ENCODE measurements at regions not wholly inside any gene's neighbourhood (a gene's known extent, or its start where the extent isn't known, plus 50 kb on each side); places are given as distances from the start of the nearest gene placed in this dataset.

DNA sequence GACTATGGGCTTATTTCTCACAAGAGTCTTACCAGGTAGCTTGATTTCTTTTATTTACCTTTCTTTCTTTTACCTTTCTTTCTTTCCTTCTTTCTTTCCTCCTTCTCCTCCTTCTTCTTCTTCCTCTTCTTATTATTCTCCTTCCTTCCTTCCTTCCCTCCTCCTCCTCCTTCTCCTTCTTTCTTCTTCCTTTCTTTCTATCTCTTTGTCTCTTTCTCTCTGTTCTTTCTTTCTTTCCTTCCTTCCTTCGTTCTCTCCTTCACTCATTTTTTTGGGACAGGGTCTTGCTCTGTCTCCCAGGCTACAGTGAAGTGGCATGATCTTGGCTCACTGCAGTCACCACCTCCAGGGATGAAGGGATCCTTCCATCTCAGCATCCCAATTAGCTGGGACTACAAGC lies 363.6 kb upstream of the MAF start:
- no peak overlapping the region for H3K27ac ChIP-seq (ENCODE audit: low read depth, low read length)

DNA sequence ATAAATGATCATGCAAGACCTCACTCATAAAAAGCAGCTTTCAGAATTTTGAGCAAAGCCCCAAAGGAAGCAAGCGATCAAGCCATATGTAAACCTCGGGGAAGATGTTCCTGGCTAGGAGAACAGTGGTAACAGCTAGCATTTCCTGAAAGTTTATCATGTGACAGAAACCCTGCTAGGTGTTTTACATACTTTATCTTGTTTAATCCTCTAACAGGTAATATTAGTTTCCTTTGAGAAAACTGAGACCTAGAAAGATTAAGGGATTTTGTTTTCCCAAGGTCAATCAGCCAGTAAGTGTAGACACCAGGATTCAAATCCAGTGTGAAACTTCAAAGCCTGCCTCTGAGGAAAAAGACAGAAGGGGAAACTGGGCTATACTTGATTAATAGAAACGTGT lies 362.4 kb upstream of the MAF start:
- no peaks in the 10 kb centered on the region for H3K79me2 ChIP-seq (ENCODE audit: control insufficient read depth, low read length)

More for the DNA sequence above, 363.6 kb upstream of the MAF start:
- Histone ChIP-seq H3K27me3 (ENCODE audit: control insufficient read depth, low read length) (no peaks in the 10 kb centered on the region), H3K4me3 (ENCODE audit: low read length) (no peak overlapping the region), H4K20me1 (ENCODE audit: control insufficient read depth, insufficient read depth, low read depth, low read length) (no peaks in the 10 kb centered on the region), H3K79me2 (ENCODE audit: control insufficient read depth, low read length) (no peaks in the 10 kb centered on the region), H3F3A (ENCODE audit: control insufficient read depth, insufficient read depth) (no peaks in the 10 kb centered on the region), H3K36me3 (ENCODE audit: control insufficient read depth, low read length) (no peaks in the 10 kb centered on the region), H3K9me2 (replicated peaks; ENCODE audit: control insufficient read depth, low read length) (no peaks in the 10 kb centered on the region), H3K4me1 (ENCODE audit: control insufficient read depth, low read length) (no peaks in the 10 kb centered on the region), H3K4me2 (ENCODE audit: low read length) (no peak overlapping the region), H3K9me3 (ENCODE audit: control insufficient read depth, insufficient read depth, low read length) (no peaks in the 10 kb centered on the region)
- TF ChIP-seq, protein P1, sequence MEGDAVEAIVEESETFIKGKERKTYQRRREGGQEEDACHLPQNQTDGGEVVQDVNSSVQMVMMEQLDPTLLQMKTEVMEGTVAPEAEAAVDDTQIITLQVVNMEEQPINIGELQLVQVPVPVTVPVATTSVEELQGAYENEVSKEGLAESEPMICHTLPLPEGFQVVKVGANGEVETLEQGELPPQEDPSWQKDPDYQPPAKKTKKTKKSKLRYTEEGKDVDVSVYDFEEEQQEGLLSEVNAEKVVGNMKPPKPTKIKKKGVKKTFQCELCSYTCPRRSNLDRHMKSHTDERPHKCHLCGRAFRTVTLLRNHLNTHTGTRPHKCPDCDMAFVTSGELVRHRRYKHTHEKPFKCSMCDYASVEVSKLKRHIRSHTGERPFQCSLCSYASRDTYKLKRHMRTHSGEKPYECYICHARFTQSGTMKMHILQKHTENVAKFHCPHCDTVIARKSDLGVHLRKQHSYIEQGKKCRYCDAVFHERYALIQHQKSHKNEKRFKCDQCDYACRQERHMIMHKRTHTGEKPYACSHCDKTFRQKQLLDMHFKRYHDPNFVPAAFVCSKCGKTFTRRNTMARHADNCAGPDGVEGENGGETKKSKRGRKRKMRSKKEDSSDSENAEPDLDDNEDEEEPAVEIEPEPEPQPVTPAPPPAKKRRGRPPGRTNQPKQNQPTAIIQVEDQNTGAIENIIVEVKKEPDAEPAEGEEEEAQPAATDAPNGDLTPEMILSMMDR (IDR thresholded peaks at IDR 0.05; ENCODE audit: low read depth, low read length, poor library complexity, severe bottlenecking) = no peak
- no peak for TF ChIP-seq EZH2phosphoT487 (IDR thresholded peaks at IDR 0.05; ENCODE audit: borderline replicate concordance, low read length)

DNA sequence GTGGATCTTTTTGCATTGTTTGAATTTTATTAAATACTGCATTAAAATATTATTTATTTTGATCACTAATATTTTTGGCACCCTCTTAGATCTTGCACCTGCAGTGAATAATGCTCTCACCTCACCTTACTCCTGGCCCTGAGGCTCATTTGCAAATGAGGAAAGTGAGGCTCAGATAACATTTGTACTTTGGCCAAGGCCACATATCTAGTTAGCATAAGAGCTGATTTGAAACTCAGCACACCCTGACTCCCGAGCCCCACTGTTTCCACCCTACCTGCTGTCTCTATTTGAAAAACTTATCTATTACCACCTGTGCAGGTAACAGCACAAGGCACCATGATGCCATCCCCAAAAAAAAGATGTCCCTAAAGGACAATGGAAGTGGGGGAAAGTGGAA lies 358.7 kb upstream of the MAF start:
- no peaks in the 10 kb centered on the region for H3K36me3 ChIP-seq (ENCODE audit: control insufficient read depth, low read length)
- H3K9me2 ChIP-seq (replicated peaks; ENCODE audit: control insufficient read depth, low read length) = no peaks in the 10 kb centered on the region
- no peaks in the 10 kb centered on the region for H3F3A ChIP-seq (ENCODE audit: control insufficient read depth, insufficient read depth)
- no peaks in the 10 kb centered on the region for H3K9me3 ChIP-seq (ENCODE audit: control insufficient read depth, insufficient read depth, low read length)
- H3K4me3 ChIP-seq (ENCODE audit: low read length) = no peak overlapping the region
- H3K4me2 ChIP-seq (ENCODE audit: low read length) = no peak overlapping the region
- H4K20me1 ChIP-seq (ENCODE audit: control insufficient read depth, insufficient read depth, low read depth, low read length) = no peaks in the 10 kb centered on the region
- H3K27ac ChIP-seq (ENCODE audit: low read depth, low read length) = no peak overlapping the region
- H3K27me3 ChIP-seq (ENCODE audit: control insufficient read depth, low read length) = no peaks in the 10 kb centered on the region
- no peaks in the 10 kb centered on the region for H3K4me1 ChIP-seq (ENCODE audit: control insufficient read depth, low read length)
- no peaks in the 10 kb centered on the region for H3K79me2 ChIP-seq (ENCODE audit: control insufficient read depth, low read length)
- TF ChIP-seq EZH2phosphoT487 (IDR thresholded peaks at IDR 0.05; ENCODE audit: borderline replicate concordance, low read length) = no peak
- TF ChIP-seq, protein P1 (IDR thresholded peaks at IDR 0.05; ENCODE audit: low read depth, low read length, poor library complexity, severe bottlenecking) = no peak

More for the DNA sequence above, 362.4 kb upstream of the MAF start:
- Histone ChIP-seq H3K36me3 (ENCODE audit: control insufficient read depth, low read length) (no peaks in the 10 kb centered on the region), H3K4me3 (ENCODE audit: low read length) (no peak overlapping the region), H3K9me2 (replicated peaks; ENCODE audit: control insufficient read depth, low read length) (no peaks in the 10 kb centered on the region), H3K27me3 (ENCODE audit: control insufficient read depth, low read length) (no peaks in the 10 kb centered on the region), H3K27ac (ENCODE audit: low read depth, low read length) (no peak overlapping the region), H3K9me3 (ENCODE audit: control insufficient read depth, insufficient read depth, low read length) (no peaks in the 10 kb centered on the region), H3K4me2 (ENCODE audit: low read length) (no peak overlapping the region), H3F3A (ENCODE audit: control insufficient read depth, insufficient read depth) (no peaks in the 10 kb centered on the region), H3K4me1 (ENCODE audit: control insufficient read depth, low read length) (no peaks in the 10 kb centered on the region), H4K20me1 (ENCODE audit: control insufficient read depth, insufficient read depth, low read depth, low read length) (no peaks in the 10 kb centered on the region)
- TF ChIP-seq, protein P1 (IDR thresholded peaks at IDR 0.05; ENCODE audit: low read depth, low read length, poor library complexity, severe bottlenecking) = no peak
- no peak for TF ChIP-seq EZH2phosphoT487 (IDR thresholded peaks at IDR 0.05; ENCODE audit: borderline replicate concordance, low read length)

Measured in DOHH2 (cell line).